K562 (cell line): ENCODE measurements at regions not wholly inside any gene's neighbourhood (a gene's known extent, or its start where the extent isn't known, plus 50 kb on each side); places are given as distances from the start of the nearest gene placed in this dataset.

ENCODE experiments used
- ADNP ChIP-seq: fragments of 200-800 bp; sonication (Bioruptor generic); IDR thresholded peaks from 2 replicates; pipeline ENCODE4 v1.6.1; 2016; ENCODE audit warnings: missing genetic modification characterization, missing compliant biosample characterization
- BHLHE40 ChIP-seq: IDR thresholded peaks from 2 replicates; pipeline ENCODE4 v1.6.1; 2011; ENCODE audit warnings: low read length, improper control_type of control experiment
- EZH2 ChIP-seq: IDR thresholded peaks from 2 replicates; pipeline ENCODE4 v1.6.1; 2012; ENCODE audit warnings: low read depth, mild to moderate bottlenecking, inconsistent platforms, low read length, borderline replicate concordance
- GABPB1 ChIP-seq: sonication (generic); formaldehyde crosslinking; IDR thresholded peaks from 2 replicates; pipeline ENCODE4 v1.8.0; 2022; ENCODE audit warnings: mild to moderate bottlenecking, missing genetic modification reagents
- GATAD2A ChIP-seq: fragments of 450-650 bp; IDR thresholded peaks from 2 replicates; pipeline ENCODE4 v1.6.1; 2017
- MYC ChIP-seq, 2 experiments: fragments of 250-450 bp in 1 of 2; sonication (Bioruptor Pico) in 1 of 2; IDR thresholded peaks; 2 replicates each; pipeline versions ENCODE4 v1.5.1 to v1.6.1; 2012 to 2021; ENCODE audit warnings: low read depth in 2 of 2, borderline replicate concordance in 1 of 2, improper control_type of control experiment in 1 of 2, low read length in 1 of 2, mild to moderate bottlenecking in 1 of 2, moderate library complexity in 1 of 2
- NEUROD1 ChIP-seq: fragments of 150-350 bp; IDR thresholded peaks from 2 replicates; pipeline ENCODE4 v1.6.1; 2014; ENCODE audit warnings: borderline replicate concordance, low read length, low read depth; ENCODE audit not compliant: partially characterized antibody
- SOX6 ChIP-seq: fragments of 450-650 bp; IDR thresholded peaks from 2 replicates; pipeline ENCODE4 v1.6.1; 2014; ENCODE audit warnings: mild to moderate bottlenecking
- USF2 ChIP-seq: sonication (generic); formaldehyde crosslinking; IDR thresholded peaks from 2 replicates; pipeline ENCODE4 v1.5.0; 2020; ENCODE audit warnings: missing genetic modification reagents
- ZNF134 ChIP-seq: fragments of 250-450 bp; sonication (Bioruptor Pico); conservative IDR thresholded peaks from 2 replicates; pipeline ENCODE4 v1.4.0; 2020
- ZNF318 ChIP-seq, 2 experiments: fragments of 450-650 bp; IDR thresholded peaks; 2 replicates each; pipeline ENCODE4 v1.6.1; 2016; ENCODE audit warnings: mild to moderate bottlenecking in 2 of 2, borderline replicate concordance in 1 of 2, low read depth in 1 of 2, moderate library complexity in 1 of 2
- TF ChIP-seq, protein P1 (sequence below): sonication (generic); formaldehyde crosslinking; IDR thresholded peaks from 2 replicates; pipeline ENCODE4 v1.8.1; 2023; ENCODE audit warnings: mild to moderate bottlenecking, missing genetic modification reagents
- TF ChIP-seq, protein P2 (sequence below), 2 experiments: fragments of 450-650 bp in 1 of 2; sonication (generic) in 1 of 2; formaldehyde crosslinking in 1 of 2; IDR thresholded peaks in 1 of 2; conservative IDR thresholded peaks in 1 of 2; 2 replicates each; pipeline versions ENCODE4 v1.6.1 to v1.8.1; 2016 to 2023; ENCODE audit warnings: mild to moderate bottlenecking in 2 of 2, moderate library complexity in 2 of 2, inconsistent platforms in 1 of 2, missing genetic modification reagents in 1 of 2

- TF ChIP-seq ZNF318 (IDR thresholded peaks at IDR 0.05; ENCODE audit: borderline replicate concordance in 1 of 2, low read depth in 1 of 2), result 0 out of 4 replicates have a peak, but pooled peaks of 1 of the 2 experiments have one; percentile 37
- no peak for TF ChIP-seq EZH2
- TF ChIP-seq, protein P1, sequence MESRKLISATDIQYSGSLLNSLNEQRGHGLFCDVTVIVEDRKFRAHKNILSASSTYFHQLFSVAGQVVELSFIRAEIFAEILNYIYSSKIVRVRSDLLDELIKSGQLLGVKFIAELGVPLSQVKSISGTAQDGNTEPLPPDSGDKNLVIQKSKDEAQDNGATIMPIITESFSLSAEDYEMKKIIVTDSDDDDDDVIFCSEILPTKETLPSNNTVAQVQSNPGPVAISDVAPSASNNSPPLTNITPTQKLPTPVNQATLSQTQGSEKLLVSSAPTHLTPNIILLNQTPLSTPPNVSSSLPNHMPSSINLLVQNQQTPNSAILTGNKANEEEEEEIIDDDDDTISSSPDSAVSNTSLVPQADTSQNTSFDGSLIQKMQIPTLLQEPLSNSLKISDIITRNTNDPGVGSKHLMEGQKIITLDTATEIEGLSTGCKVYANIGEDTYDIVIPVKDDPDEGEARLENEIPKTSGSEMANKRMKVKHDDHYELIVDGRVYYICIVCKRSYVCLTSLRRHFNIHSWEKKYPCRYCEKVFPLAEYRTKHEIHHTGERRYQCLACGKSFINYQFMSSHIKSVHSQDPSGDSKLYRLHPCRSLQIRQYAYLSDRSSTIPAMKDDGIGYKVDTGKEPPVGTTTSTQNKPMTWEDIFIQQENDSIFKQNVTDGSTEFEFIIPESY (CRISPR knock-in tag), result peak; percentile 66; the same call in 1 of the 2 replicates
- no peak for TF ChIP-seq ADNP (tag)
- peak; percentile 47; the same call in 1 of the 2 replicates for TF ChIP-seq GABPB1 (CRISPR knock-in tag)
- no peak for TF ChIP-seq GATAD2A
- TF ChIP-seq, protein P2, sequence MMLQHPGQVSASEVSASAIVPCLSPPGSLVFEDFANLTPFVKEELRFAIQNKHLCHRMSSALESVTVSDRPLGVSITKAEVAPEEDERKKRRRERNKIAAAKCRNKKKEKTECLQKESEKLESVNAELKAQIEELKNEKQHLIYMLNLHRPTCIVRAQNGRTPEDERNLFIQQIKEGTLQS (IDR thresholded peaks at IDR 0.05), result peak; percentile 86
- TF ChIP-seq, protein P2 (CRISPR knock-in tag; conservative IDR thresholded peaks at IDR 0.05), result 0 out of 2 replicates have a peak, but pooled peaks have one; percentile 75
- peak; percentile 65 for TF ChIP-seq USF2 (CRISPR knock-in tag)
- peak; percentile 59 for TF ChIP-seq SOX6
- peak; percentile 39 for TF ChIP-seq NEUROD1
- TF ChIP-seq BHLHE40, result peak; percentile 97
- no peak for TF ChIP-seq ZNF134 (CRISPR knock-in tag)
- TF ChIP-seq MYC (IDR thresholded peaks at IDR 0.05; ENCODE audit: low read depth, low read length), result peak; percentile 98
- no peak for TF ChIP-seq MYC (CRISPR knock-in tag; IDR thresholded peaks at IDR 0.05; ENCODE audit: borderline replicate concordance, low read depth)
These were observed 65.8 kb upstream of the ARMC2 start (continued) for GRCh38 chr6:108782179-108783041.
